ENCODE measurements at regions not wholly inside any gene's neighbourhood (a gene's known extent, or its start where the extent isn't known, plus 50 kb on each side); places are given as distances from the start of the nearest gene placed in this dataset.
A peak's percentile ranks its signal among the peaks of the same experiment; 100 is the strongest.

- peak; percentile 11 for DNase-seq (ENCODE audit: low spot score)
Observed at GRCh38 chr20:48015943-48016723, 230.9 kb upstream of the SULF2 start.

GRCh38 chr20:48015141-48015910 is 230.0 kb upstream of the SULF2 start:
- DNase-seq (ENCODE audit: low spot score) = no peak

GRCh38 chr20:48012401-48012974 is 227.2 kb upstream of the SULF2 start:
- DNase-seq (ENCODE audit: low spot score) = no peak

GRCh38 chr20:48011025-48011424 is 225.7 kb upstream of the SULF2 start:
- no peak for DNase-seq (ENCODE audit: low spot score)

- DNase-seq (ENCODE audit: low spot score) = no peak
Observed at GRCh38 chr20:48010623-48011022, 225.3 kb upstream of the SULF2 start.

- DNase-seq (ENCODE audit: low spot score) = no peak
Observed at GRCh38 chr20:48008850-48009515, 223.7 kb upstream of the SULF2 start.

- DNase-seq (ENCODE audit: low spot score) = no peak
Observed at GRCh38 chr20:48007351-48007750, 222.1 kb upstream of the SULF2 start.

GRCh38 chr20:48006036-48006833 is 221.0 kb upstream of the SULF2 start:
- no peak for DNase-seq (ENCODE audit: low spot score)

- DNase-seq (ENCODE audit: low spot score) = no peak
Observed at GRCh38 chr20:48003021-48003420, 217.7 kb upstream of the SULF2 start.

GRCh38 chr20:48002517-48002970 is 217.3 kb upstream of the SULF2 start:
- no peak for DNase-seq (ENCODE audit: low spot score)

GRCh38 chr20:47999166-47999565 is 213.9 kb upstream of the SULF2 start:
- no peak for DNase-seq (ENCODE audit: low spot score)

GRCh38 chr20:47998736-47999135 is 213.5 kb upstream of the SULF2 start:
- no peak for DNase-seq (ENCODE audit: low spot score)

- no peak for DNase-seq (ENCODE audit: low spot score)
Observed at GRCh38 chr20:47995661-47996060, 210.4 kb upstream of the SULF2 start.

GRCh38 chr20:47993817-47994216 is 208.5 kb upstream of the SULF2 start:
- DNase-seq (ENCODE audit: low spot score) = no peak

- no peak for DNase-seq (ENCODE audit: low spot score)
Observed at GRCh38 chr20:47993035-47993755, 207.9 kb upstream of the SULF2 start.

GRCh38 chr20:47991875-47992488 is 206.7 kb upstream of the SULF2 start:
- DNase-seq (ENCODE audit: low spot score) = no peak

GRCh38 chr20:47990507-47991150 is 205.3 kb upstream of the SULF2 start:
- DNase-seq (ENCODE audit: low spot score) = no peak

GRCh38 chr20:47989957-47990356 is 204.7 kb upstream of the SULF2 start:
- no peak for DNase-seq (ENCODE audit: low spot score)

- no peak for DNase-seq (ENCODE audit: low spot score)
Observed at GRCh38 chr20:47988676-47989075, 203.4 kb upstream of the SULF2 start.

All from mucosa of gallbladder (tissue), 1 donor.